CD14-positive monocyte (primary cell): ENCODE measurements at regions not wholly inside any gene's neighbourhood (a gene's known extent, or its start where the extent isn't known, plus 50 kb on each side); places are given as distances from the start of the nearest gene placed in this dataset.

Experiments used
- DNase-seq, 3 donors: peaks; one replicate each; pipeline ENCODE4 v3.0.0-alpha.2; 2011 to 2022
- H2AFZ ChIP-seq: 2 replicates; pipeline ENCODE4 v1.6.0; 2012; ENCODE audit warnings: mild to moderate bottlenecking, low read depth, low read length, inconsistent platforms; ENCODE audit not compliant: insufficient read depth, poor library complexity, severe bottlenecking
- H3K27ac ChIP-seq, 2 donors: 1 replicate in 1 of 2; 2 replicates in 1 of 2; pipeline ENCODE4 v1.5.1; 2012 to 2013; ENCODE audit warnings: low read length in 2 of 2, control low read depth in 1 of 2, inconsistent platforms in 1 of 2, low read depth in 1 of 2, mild to moderate bottlenecking in 1 of 2
- H3K27me3 ChIP-seq, 2 donors: one replicate each; pipeline versions ENCODE4 v1.6.0 to v1.6.1; 2011 to 2013; ENCODE audit warnings: low read length in 2 of 2; ENCODE audit not compliant: control insufficient read depth in 2 of 2, insufficient read depth in 2 of 2
- H3K36me3 ChIP-seq, 2 donors: replicated peaks in 1 of 2; 1 replicate in 1 of 2; 2 replicates in 1 of 2; pipeline versions ENCODE4 v1.5.1 to v1.6.1; 2012 to 2013; ENCODE audit warnings: low read length in 2 of 2, control low read depth in 1 of 2, inconsistent platforms in 1 of 2, mild to moderate bottlenecking in 1 of 2; ENCODE audit not compliant: insufficient read depth in 2 of 2, control insufficient read depth in 1 of 2
- H3K4me1 ChIP-seq, 2 donors: 1 replicate in 1 of 2; 2 replicates in 1 of 2; pipeline versions ENCODE4 v1.5.1 to v1.6.1; 2012 to 2013; ENCODE audit warnings: low read length in 2 of 2, control low read depth in 1 of 2, inconsistent platforms in 1 of 2, mild to moderate bottlenecking in 1 of 2, moderate library complexity in 1 of 2; ENCODE audit not compliant: insufficient read depth in 2 of 2, control insufficient read depth in 1 of 2
- H3K4me2 ChIP-seq: replicated peaks from 2 replicates; pipeline ENCODE3; 2012; ENCODE audit warnings: low read length, moderate library complexity, mild to moderate bottlenecking; ENCODE audit not compliant: poor library complexity, severe bottlenecking; ENCODE audit errors: extremely low read depth
- H3K4me3 ChIP-seq, 3 experiments: fragments of 200-600 bp in 1 of 3; sonication (generic) in 1 of 3; replicated peaks in 1 of 3; 1 replicate in 2 of 3; 2 replicates in 1 of 3; pipeline ENCODE4 v1.5.1; 2011 to 2013; ENCODE audit warnings: low read length in 3 of 3, mild to moderate bottlenecking in 3 of 3, control low read depth in 2 of 3, low read depth in 2 of 3, inconsistent platforms in 1 of 3, moderate library complexity in 1 of 3
- H3K79me2 ChIP-seq: 2 replicates; pipeline ENCODE4 v1.6.0; 2012; ENCODE audit warnings: mild to moderate bottlenecking, control low read depth, inconsistent platforms, low read length, moderate library complexity; ENCODE audit not compliant: insufficient read depth
- H3K9ac ChIP-seq: 2 replicates; pipeline ENCODE4 v1.6.0; 2017; ENCODE audit warnings: low read length, mild to moderate bottlenecking; ENCODE audit not compliant: insufficient read depth, poor library complexity, severe bottlenecking
- H3K9me3 ChIP-seq, 2 donors: replicated peaks in 1 of 2; 1 replicate in 1 of 2; 2 replicates in 1 of 2; pipeline versions ENCODE4 v1.5.1 to v1.6.1; 2012 to 2013; ENCODE audit warnings: low read length in 2 of 2, control low read depth in 1 of 2; ENCODE audit not compliant: control insufficient read depth in 1 of 2, insufficient read depth in 1 of 2
- H4K20me1 ChIP-seq: 2 replicates; pipeline ENCODE4 v1.6.0; 2012; ENCODE audit warnings: mild to moderate bottlenecking, low read length, control low read depth, moderate library complexity; ENCODE audit not compliant: insufficient read depth
- H3K27ac Mint-ChIP-seq, 7 donors: one replicate each; pipeline ENCODE4 v1.8.0; 2020; ENCODE audit warnings: mild to moderate bottlenecking in 7 of 7, mixed read lengths in 7 of 7, moderate library complexity in 6 of 7, inconsistent platforms in 2 of 7
- H3K27me3 Mint-ChIP-seq, 3 donors: one replicate each; pipeline ENCODE4 v1.8.0; 2021 to 2022; ENCODE audit warnings: low read depth in 3 of 3, mild to moderate bottlenecking in 3 of 3, mixed read lengths in 3 of 3, moderate library complexity in 3 of 3, inconsistent platforms in 1 of 3
- H3K36me3 Mint-ChIP-seq, 2 donors: one replicate each; pipeline ENCODE4 v1.8.0; 2020; ENCODE audit warnings: mixed read lengths in 2 of 2, inconsistent platforms in 1 of 2, mild to moderate bottlenecking in 1 of 2
- H3K4me1 Mint-ChIP-seq: one replicate; pipeline ENCODE4 v1.8.0; 2020; ENCODE audit warnings: mild to moderate bottlenecking, mixed read lengths
- H3K4me3 Mint-ChIP-seq, 2 donors: one replicate each; pipeline ENCODE4 v1.8.0; 2020; ENCODE audit warnings: mild to moderate bottlenecking in 2 of 2, mixed read lengths in 2 of 2, moderate library complexity in 1 of 2
- H3K9me3 Mint-ChIP-seq, 7 donors: one replicate each; pipeline ENCODE4 v1.8.0; 2020 to 2022; ENCODE audit warnings: mixed read lengths in 7 of 7, mild to moderate bottlenecking in 6 of 7, moderate library complexity in 6 of 7, inconsistent platforms in 2 of 7
- WGBS: methylation state at CpG from one replicate; pipeline ENCODE4 v1.1.5; 2013; ENCODE audit warnings: missing lambda C conversion rate; ENCODE audit not compliant: insufficient coverage; 5-methylcytosine and 5-hydroxymethylcytosine counted together
- intact Hi-C, 2 donors: fragments of 100-400 bp; cut with micrococcal nuclease; formaldehyde crosslinking; loops; one replicate each; pipeline versions ENCODE4 v1.15.0 to v1.15.1; 2023
- TF ChIP-seq, protein P1 (sequence below): fragments of 200-600 bp; IDR thresholded peaks from one replicate; pipeline ENCODE4 v1.8.0; 2022; ENCODE audit warnings: antibody characterized with exemption, mild to moderate bottlenecking

DNA sequence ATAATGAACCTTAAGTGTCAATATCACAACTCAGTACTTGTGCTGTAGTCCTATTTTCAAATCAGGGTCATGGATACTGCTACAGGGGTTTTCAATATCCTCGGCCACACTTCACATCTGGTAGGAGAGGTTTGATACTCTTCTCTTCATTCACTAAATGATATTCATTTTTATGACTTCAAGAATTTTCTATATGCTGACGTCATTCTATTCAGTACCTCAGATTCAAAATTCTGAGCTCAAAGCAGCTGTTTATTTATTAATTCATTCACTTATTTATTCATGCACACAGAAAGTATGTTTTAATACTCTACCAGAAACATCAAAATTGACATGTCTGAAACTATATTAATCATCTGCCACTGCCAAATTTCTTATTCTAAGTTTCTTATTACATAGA lies 866.9 kb upstream of the LRRTM1 start:
- TF ChIP-seq, protein P1, sequence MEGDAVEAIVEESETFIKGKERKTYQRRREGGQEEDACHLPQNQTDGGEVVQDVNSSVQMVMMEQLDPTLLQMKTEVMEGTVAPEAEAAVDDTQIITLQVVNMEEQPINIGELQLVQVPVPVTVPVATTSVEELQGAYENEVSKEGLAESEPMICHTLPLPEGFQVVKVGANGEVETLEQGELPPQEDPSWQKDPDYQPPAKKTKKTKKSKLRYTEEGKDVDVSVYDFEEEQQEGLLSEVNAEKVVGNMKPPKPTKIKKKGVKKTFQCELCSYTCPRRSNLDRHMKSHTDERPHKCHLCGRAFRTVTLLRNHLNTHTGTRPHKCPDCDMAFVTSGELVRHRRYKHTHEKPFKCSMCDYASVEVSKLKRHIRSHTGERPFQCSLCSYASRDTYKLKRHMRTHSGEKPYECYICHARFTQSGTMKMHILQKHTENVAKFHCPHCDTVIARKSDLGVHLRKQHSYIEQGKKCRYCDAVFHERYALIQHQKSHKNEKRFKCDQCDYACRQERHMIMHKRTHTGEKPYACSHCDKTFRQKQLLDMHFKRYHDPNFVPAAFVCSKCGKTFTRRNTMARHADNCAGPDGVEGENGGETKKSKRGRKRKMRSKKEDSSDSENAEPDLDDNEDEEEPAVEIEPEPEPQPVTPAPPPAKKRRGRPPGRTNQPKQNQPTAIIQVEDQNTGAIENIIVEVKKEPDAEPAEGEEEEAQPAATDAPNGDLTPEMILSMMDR = no peak
- 86% methylated on average over 1 of the region's 2 CpGs for WGBS
- no peaks in the 10 kb centered on the region for H3K4me1 ChIP-seq
- Mint-ChIP-seq H3K9me3 (peaks cover 0 to 5% (median 0%) of the 10 kb centered on the region in 7 donors), H3K4me1 (no peaks in the 10 kb centered on the region), H3K27me3 (peaks cover 0 to 2% (median 0%) of the 10 kb centered on the region in 3 donors), H3K27ac (no peak overlapping the region), H3K36me3 (no peaks in the 10 kb centered on the region), H3K4me3 (no peak overlapping the region)
- DNase-seq = no peak
- no peak overlapping the region for H3K4me3 ChIP-seq
- H3K9me3 ChIP-seq = no peaks in the 10 kb centered on the region
- no peak overlapping the region for H3K9ac ChIP-seq
- H3K79me2 ChIP-seq = no peaks in the 10 kb centered on the region
- no peaks in the 10 kb centered on the region for H3K27me3 ChIP-seq
- H3K36me3 ChIP-seq = no peaks in the 10 kb centered on the region
- intact Hi-C loops = no loop called here
- no peaks in the 10 kb centered on the region for H4K20me1 ChIP-seq
- no peak overlapping the region for H3K27ac ChIP-seq
- H2AFZ ChIP-seq = no peak overlapping the region
- H3K4me2 ChIP-seq = no peak overlapping the region

DNA sequence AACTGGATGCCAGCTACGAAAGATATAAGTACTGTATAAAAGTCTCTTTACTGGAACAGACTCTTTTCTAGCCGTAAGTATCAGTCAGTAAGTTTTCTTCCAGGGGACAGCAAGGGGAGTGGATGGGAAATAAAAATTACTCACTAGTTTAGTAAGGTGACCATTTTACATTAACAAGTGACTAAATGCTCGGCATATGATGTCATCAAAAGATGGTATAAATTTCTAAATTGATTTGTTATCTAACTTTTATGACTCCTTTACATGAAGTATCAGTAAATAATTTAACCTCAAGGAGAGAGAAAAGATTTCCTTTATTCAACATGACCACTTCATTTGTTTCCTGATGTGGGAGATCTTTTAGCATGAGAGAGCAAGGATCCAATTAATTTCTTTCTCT lies 859.0 kb upstream of the LRRTM1 start:
- Histone ChIP-seq H3K27ac (no peak overlapping the region), H3K4me1 (no peaks in the 10 kb centered on the region), H3K36me3 (no peaks in the 10 kb centered on the region), H3K4me2 (no peak overlapping the region), H3K9ac (no peak overlapping the region), H3K4me3 (no peak overlapping the region), H3K27me3 (no peaks in the 10 kb centered on the region), H3K79me2 (no peaks in the 10 kb centered on the region), H3K9me3 (peaks cover 0 to 7% of the 10 kb centered on the region in 2 donors), H2AFZ (no peak overlapping the region), H4K20me1 (no peaks in the 10 kb centered on the region)
- WGBS = no CpG with 5 or more reads among the region's 3 CpGs
- TF ChIP-seq, protein P1 = no peak
- peaks cover 0 to 2% (median 0%) of the 10 kb centered on the region in 7 donors for H3K9me3 Mint-ChIP-seq
- H3K4me3 Mint-ChIP-seq = no peak overlapping the region
- H3K36me3 Mint-ChIP-seq = no peaks in the 10 kb centered on the region
- no peaks in the 10 kb centered on the region for H3K27me3 Mint-ChIP-seq
- no peaks in the 10 kb centered on the region for H3K4me1 Mint-ChIP-seq
- intact Hi-C loops = no loop called here
- no peak overlapping the region for H3K27ac Mint-ChIP-seq
- DNase-seq = no peak
